ENCODE measurements at regions not wholly inside any gene's neighbourhood (a gene's known extent, or its start where the extent isn't known, plus 50 kb on each side); places are given as distances from the start of the nearest gene placed in this dataset.
"Not testable (repeated sequence)": the region's sequence is repeated elsewhere in the genome, so short reads cannot be mapped to it uniquely, and the experiment has no call there.

- no peak for DNase-seq
Measured at GRCh38 chr4:84378983-84379382, 120.1 kb downstream of the NKX6-1 start.

DNA sequence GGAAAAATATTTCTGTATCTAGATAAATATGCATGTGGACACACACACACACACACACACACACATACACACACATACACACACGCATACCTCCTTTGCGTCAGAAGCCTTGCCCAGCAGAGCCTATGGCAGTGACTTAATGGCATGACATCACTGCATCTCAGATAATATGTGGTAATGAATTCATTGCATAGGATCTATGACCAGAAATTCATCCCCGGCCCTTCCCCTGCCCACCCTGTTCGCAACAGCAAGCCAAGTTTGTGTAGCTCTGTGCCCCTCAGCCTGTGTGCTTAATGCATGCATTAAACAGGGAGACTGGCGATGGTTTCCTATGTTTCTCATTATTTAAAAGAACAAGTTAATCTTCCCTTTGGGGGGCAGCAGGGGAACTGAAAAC is 120.7 kb downstream of the NKX6-1 start:
- no peak for DNase-seq

GRCh38 chr4:84366907-84367306 is 132.2 kb downstream of the NKX6-1 start:
- no peak for DNase-seq

GRCh38 chr4:84366161-84366560 is 132.9 kb downstream of the NKX6-1 start:
- no peak for DNase-seq

DNA sequence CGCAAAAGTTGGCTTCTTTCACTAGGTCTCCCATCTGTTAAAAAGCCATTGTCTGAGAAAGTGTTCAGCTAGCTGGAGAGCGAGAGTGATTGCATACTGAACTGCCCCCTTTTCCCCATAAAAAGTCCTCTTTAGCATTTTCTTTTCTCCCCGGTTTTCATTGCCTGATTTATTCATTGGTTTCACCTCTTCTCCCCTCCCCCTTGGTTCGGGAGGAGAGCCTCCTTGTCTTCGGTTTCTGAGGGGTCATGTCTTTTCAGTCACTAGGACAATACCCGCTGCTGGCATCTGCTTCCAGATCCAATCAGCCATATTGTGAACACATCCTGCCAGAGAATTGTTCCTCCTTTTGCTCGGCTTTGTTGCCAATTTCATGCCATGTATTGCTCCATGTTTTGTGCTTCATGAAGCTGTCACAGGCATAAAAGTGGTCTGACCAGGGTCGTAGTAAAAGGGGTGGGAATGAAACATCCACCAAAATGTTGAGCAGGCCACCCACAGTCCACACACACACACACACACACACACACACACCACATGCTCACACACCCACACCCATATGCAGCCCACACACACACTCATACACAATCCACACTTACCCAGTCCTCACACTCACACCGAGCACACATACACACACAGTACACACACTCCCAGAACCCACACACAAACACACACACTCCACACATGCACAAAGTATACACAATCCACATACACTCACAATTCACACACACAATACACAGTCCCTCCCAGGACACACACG is 136.0 kb downstream of the NKX6-1 start:
- DNase-seq, result no peak

GRCh38 chr4:84342161-84342560 is 156.9 kb downstream of the NKX6-1 start:
- DNase-seq, result no peak

DNA sequence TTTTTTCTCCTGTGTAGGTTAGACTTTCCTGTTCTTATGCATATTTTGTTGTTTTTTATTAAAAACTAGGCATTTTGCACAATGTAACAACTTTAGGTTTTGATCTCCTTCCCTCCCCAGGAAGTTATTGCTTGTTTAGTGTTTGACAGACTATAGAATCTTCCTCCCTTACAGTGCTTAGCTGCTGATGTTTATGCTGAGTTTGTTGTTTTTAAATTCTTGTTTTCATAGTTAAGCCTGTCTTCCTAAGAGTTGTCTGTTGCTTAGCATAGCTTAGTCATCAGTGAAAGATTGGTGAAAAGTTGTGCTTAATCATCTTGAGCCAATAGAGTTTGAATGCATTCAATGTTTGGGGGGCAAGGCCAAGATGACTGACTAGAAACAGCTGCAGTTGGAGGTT is 157.5 kb downstream of the NKX6-1 start:
- no peak for DNase-seq

GRCh38 chr4:84338367-84338766 is 160.7 kb downstream of the NKX6-1 start:
- DNase-seq, result no peak

DNA sequence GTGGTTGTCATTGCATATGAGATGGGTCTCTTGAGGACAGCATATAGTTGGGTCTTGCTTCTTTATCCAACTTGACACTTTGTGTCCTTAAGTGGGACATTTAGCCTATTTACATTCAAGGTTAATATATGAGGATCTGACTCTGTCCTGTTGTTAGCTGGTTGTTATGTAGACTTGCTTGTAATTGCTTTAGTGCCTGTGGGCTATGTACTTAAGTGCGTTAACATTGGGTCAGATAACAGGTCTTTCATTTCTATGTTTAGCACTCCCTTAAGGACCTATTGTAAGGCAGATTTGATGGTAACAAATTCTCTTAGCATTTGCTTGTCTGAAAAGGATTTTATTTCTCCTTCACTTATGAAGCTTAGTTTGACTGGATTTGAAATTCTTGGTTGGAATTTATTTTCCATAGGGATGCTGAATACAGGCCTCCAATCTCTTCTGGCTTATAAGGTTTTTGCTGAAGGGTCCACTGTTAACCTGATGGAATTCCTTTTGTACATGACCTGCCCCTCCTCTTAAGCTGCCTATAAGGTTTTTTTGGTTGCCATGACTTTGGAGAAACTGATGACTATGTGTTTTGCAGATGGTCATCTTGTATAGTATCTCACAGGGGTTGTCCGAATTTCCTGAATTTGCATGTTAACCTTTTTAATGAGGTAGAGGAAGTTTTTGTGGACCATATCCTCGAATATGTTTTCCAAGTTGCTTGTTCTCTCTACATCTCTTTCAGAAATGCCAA is 162.0 kb downstream of the NKX6-1 start:
- no peak for DNase-seq

GRCh38 chr4:84327526-84327925 is 171.6 kb downstream of the NKX6-1 start:
- no peak for DNase-seq

DNA sequence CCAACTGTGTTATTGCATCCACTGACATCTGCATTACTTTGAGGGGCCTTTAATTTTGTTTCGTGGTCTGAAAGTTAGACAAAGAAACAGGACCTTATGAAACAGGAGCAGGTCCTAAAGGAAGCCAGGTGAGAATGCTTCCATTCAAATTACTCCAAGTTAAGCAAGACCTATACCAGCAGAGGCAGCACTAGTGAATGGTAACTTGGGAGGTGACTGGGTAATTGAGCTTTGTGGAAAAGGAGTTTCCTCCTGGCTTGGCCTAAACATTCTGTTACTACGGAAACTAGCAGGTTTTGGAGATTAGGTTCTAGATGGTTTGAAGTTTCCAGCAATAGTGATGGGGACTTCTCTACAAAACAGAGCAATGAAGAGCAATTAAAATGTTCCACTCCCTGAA is 173.5 kb downstream of the NKX6-1 start:
- no peak for DNase-seq

DNA sequence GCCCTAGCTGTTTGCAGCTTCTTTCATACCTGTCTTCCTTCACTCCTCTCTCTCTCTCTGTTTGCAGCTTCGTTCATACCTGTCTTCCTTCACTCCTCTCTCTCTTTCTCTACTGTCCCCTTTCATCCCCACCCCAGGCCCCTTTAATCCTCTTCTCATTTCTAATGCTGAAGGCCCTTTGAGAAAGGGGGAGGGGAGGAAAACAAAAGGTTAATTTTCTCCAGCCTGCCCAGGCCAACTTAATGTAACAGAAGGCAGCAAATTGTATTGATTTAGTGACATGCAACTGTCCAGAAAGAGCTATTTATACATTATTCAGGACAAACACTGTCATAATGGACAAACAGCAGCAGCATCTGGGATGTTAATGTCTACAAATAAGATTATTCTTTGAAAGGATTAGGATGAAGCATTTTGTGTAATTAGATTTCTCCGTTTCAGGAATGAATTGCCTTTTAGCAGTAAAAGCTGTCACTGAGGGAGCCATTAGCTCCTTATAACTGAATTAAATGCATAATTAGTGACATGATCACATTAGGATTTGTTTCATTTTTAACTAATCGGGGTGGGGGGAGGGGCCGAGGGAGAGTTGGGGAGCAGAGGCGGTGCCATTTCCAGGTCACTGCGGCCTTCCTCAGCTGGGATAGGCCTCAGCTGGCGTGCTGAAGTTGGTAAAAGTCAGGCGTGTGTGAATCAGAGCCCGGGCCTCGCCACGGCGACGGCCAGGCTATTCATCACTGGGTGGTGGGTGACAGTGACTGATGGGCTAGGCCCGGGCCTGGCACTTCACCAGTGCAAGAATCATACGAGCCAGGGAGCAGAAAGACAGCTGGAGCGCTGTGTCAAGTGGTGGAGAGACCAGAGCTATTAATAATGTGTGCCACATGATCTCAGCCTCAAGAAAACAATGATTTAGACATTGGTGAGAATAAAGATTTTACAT is 174.5 kb downstream of the NKX6-1 start:
- DNase-seq, result no peak

DNA sequence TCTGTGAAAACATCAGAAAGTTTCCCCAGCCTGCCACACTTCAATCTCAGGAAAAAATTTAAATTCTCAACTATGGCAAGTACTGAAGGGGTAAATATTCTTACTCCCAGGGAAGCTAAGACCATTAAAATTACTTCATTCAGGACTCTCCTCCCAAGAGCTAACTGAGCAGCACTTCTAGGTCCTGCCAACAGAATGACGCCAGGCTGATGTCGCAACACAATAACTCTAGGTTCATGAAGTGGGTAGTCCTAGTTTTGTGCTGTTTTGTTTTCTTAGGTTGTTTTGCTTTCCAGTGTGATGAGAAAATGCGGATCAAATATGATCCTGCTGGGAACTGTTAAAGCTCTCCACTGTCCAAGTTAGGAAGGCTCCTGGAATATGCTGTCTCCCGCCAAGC is 180.0 kb downstream of the NKX6-1 start:
- no peak for DNase-seq

DNA sequence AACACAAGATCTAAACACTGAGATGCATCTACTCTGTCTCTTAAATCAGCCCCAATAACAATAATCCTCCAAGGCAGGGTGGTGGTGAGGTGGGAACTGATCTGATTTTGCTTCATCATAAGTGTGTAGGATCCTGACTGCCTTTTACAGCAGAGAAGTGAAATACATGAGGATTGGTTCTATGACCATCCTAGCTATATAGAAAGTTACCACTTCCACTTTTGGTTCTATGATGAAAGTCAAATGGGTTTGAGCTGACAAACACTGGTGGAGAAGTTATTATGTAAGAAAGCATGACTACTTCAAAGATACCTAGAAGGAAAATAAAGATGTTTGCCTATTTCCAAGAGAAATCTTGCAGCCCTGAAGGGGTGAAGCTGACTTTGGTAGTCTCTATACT is 181.6 kb downstream of the NKX6-1 start:
- no peak for DNase-seq

DNA sequence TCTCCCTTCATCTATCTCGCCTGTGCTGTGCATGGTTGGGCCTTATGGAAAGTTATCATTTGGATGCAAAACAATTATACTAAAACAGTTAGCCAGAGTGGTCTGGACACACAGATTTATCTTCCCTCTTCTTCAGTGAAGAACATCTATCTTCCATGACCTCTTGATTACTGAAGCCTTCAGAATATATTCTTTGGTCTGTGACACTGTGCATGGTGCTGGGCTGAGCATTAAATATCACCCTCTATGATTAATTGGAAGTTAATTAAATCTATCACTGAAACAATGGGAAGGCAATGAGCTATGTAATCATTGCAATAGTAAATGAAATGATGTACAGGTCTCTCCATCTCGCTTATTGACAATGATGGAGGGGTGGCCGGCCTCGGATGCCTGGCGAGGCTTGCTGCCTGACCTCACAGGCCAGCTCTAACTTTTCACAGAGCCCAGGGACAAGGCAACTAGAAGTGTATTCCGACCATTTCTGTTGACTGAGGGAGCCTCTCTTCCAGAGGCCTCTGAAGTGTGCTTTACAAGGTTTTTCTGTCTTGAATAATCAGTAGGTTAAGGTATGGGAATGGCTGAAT is 186.6 kb downstream of the NKX6-1 start:
- no peak for DNase-seq

- DNase-seq, result no peak
Measured at GRCh38 chr4:84309191-84309590, 189.9 kb downstream of the NKX6-1 start.

DNA sequence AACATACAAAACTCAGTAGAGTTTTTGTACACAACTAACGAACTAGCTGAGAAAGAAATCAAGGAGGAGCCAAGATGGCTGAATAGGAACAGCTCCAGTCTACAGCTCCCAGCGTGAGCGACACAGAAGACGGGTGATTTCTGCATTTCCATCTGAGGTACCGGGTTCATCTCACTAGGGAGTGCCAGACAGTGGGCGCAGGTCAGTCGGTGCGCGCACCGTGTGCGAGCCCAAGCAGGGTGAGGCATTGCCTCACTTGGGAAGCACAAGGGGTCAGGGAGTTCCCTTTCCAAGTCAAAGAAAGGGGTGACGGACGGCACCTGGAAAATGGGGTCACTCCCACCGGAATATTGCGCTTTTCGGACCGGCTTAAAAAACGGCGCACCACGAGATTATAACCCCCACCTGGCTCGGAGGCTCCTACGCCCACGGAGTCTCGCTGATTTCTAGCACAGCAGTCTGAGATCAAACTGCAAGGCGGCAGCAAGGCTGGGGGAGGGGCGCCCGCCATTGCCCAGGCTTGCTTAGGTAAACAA is 200.3 kb downstream of the NKX6-1 start:
- not testable (repeated sequence) for DNase-seq

- no peak for DNase-seq
Measured at GRCh38 chr4:84298023-84298718, 200.9 kb downstream of the NKX6-1 start.

DNA sequence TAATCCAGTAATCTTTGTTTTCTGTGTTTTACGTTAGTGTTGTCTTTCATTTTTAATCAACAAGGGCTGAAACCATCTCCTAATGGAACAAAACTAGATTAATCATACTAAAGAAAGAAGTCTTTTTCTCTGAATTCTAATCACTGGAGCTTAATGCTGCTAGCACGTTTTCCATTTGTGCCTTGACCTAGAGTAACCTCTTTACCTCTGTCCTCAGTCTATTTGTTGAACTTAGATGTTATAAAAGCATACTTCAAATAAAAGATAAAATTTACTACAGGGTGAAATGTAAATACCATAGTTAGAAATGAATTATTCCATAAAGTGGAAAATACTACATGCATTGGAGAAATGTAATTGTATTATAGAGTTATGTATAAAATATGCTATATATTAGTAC is 207.1 kb downstream of the NKX6-1 start:
- DNase-seq, result no peak

DNA sequence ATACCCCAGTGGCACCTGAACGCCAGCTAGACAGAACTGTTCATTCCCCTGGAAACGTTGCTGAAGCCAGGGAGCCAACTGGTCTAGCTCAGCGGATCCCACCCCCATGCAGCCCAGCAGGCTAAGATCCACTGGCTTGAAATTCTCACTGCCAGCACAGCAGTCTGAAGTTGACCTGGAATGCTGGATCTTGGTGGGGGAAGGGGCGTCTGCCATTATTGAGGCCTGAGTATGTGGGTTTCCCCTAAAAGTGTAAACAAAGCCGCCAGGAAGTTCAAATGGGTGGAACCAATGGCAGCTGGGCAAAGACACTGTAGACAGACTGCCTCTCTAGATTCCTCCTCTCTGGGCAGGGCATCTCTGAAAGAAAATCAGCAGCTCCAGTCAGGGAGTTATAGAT is 213.0 kb downstream of the NKX6-1 start:
- DNase-seq, result no peak

DNA sequence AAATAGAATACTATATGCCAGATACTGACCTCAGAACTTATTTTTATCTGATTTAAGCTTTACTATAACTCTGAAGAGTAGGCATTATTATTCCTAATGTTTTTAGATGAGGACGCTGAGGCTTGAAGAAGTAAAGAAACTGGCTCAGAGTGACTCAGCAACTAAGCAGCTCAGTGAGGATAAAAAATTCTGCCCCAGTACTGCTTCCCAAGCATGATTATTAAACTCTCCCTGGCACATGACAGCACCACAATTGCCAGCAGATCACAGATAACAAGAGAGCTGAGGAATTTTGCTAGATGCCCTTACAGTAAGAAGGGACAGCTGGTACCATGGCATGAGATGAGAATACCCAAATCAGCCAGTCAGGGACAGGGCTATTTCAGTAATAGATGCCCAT is 219.4 kb downstream of the NKX6-1 start:
- peak; percentile 1 for DNase-seq

- DNase-seq, result no peak
Measured at GRCh38 chr4:84277923-84278322, 221.2 kb downstream of the NKX6-1 start.

Measured in EL (cell line).